GM23338 (cell line): ENCODE measurements at regions not wholly inside any gene's neighbourhood (a gene's known extent, or its start where the extent isn't known, plus 50 kb on each side); places are given as distances from the start of the nearest gene placed in this dataset.

Experiments
- ATAC-seq: fragments of 200-7000 bp; cut with Tn5 transposase; 3 replicates; pipeline ENCODE4 v1.9.1; 2020
- DNase-seq: peaks from one replicate; pipeline ENCODE4 v3.0.0-alpha.2; 2015; ENCODE audit warnings: low spot score
- H2AFZ ChIP-seq: fragments of 200-600 bp; sonication (generic); 2 replicates; pipeline ENCODE4 v1.8.0; 2016; ENCODE audit warnings: antibody characterized with exemption, mild to moderate bottlenecking, moderate library complexity
- H3F3A ChIP-seq: fragments of 200-600 bp; sonication (generic); replicated peaks from 2 replicates; pipeline ENCODE4 v1.8.0; 2017; ENCODE audit warnings: antibody characterized with exemption, mixed run types, low read depth
- H3K27ac ChIP-seq: fragments of 200-600 bp; sonication (generic); 2 replicates; pipeline ENCODE4 v1.6.1; 2016; ENCODE audit warnings: low read depth
- H3K27me3 ChIP-seq: fragments of 200-600 bp; sonication (generic); 2 replicates; pipeline ENCODE4 v1.8.0; 2016; ENCODE audit warnings: mild to moderate bottlenecking, mixed run types, moderate library complexity; ENCODE audit not compliant: insufficient read depth
- H3K36me3 ChIP-seq: fragments of 200-600 bp; sonication (generic); 2 replicates; pipeline ENCODE4 v1.8.0; 2016; ENCODE audit warnings: mild to moderate bottlenecking; ENCODE audit not compliant: insufficient read depth
- H3K4me1 ChIP-seq: fragments of 200-600 bp; sonication (generic); 2 replicates; pipeline ENCODE4 v1.8.0; 2016; ENCODE audit warnings: mild to moderate bottlenecking, moderate library complexity; ENCODE audit not compliant: insufficient read depth
- H3K4me2 ChIP-seq: fragments of 200-600 bp; sonication (generic); 2 replicates; pipeline ENCODE4 v1.7.1; 2017; ENCODE audit warnings: mixed run types
- H3K4me3 ChIP-seq: fragments of 200-600 bp; sonication (generic); 2 replicates; pipeline ENCODE4 v1.6.1; 2016; ENCODE audit warnings: mixed run types
- H3K79me2 ChIP-seq: fragments of 200-600 bp; sonication (generic); replicated peaks from 2 replicates; pipeline ENCODE4 v1.8.0; 2017; ENCODE audit warnings: mild to moderate bottlenecking; ENCODE audit not compliant: insufficient read depth
- H3K9me2 ChIP-seq: fragments of 200-600 bp; sonication (generic); 2 replicates; pipeline ENCODE4 v1.8.0; 2017; ENCODE audit not compliant: insufficient read depth
- H4K20me1 ChIP-seq: fragments of 200-600 bp; sonication (generic); replicated peaks from 2 replicates; pipeline ENCODE4 v1.8.0; 2017; ENCODE audit warnings: mild to moderate bottlenecking; ENCODE audit not compliant: insufficient read depth
- H3K27ac Mint-ChIP-seq: 2 replicates; pipeline ENCODE4 v1.8.0; 2020; ENCODE audit warnings: inconsistent platforms, mild to moderate bottlenecking, moderate library complexity, mixed read lengths
- H3K27me3 Mint-ChIP-seq: 3 replicates; pipeline ENCODE4 v1.8.0; 2022; ENCODE audit warnings: low read depth, mild to moderate bottlenecking, moderate library complexity, mixed read lengths, inconsistent platforms; ENCODE audit not compliant: insufficient read depth, poor library complexity
- H3K36me3 Mint-ChIP-seq: 3 replicates; pipeline ENCODE4 v1.8.0; 2021; ENCODE audit warnings: low read depth, mild to moderate bottlenecking, inconsistent platforms, moderate library complexity, mixed read lengths
- H3K4me1 Mint-ChIP-seq: 3 replicates; pipeline ENCODE4 v1.8.0; 2020; ENCODE audit warnings: mild to moderate bottlenecking, inconsistent platforms, mixed read lengths
- H3K4me3 Mint-ChIP-seq: 3 replicates; pipeline ENCODE4 v1.8.0; 2021; ENCODE audit warnings: moderate library complexity, mild to moderate bottlenecking, inconsistent platforms, mixed read lengths
- H3K9me3 Mint-ChIP-seq: 3 replicates; pipeline ENCODE4 v1.8.0; 2020; ENCODE audit warnings: moderate library complexity, mild to moderate bottlenecking, inconsistent platforms, mixed read lengths
- CREB1 ChIP-seq: fragments of 250-450 bp; sonication (Bioruptor Pico); IDR thresholded peaks from 2 replicates; pipeline ENCODE4 v1.5.0; 2020; ENCODE audit warnings: low read depth, mild to moderate bottlenecking, moderate library complexity
- CTCF ChIP-seq, 2 experiments: fragments of 200-600 bp in 1 of 2; sonication (generic) in 1 of 2; conservative IDR thresholded peaks; 2 replicates each; pipeline versions ENCODE4 v1.5.1 to v1.6.1; 2016 to 2017; ENCODE audit warnings: antibody characterized with exemption in 2 of 2, low read depth in 2 of 2, mild to moderate bottlenecking in 2 of 2, moderate library complexity in 1 of 2
- EZH2 ChIP-seq: fragments of 200-600 bp; sonication (generic); IDR thresholded peaks from one replicate; pipeline ENCODE4 v1.8.0; 2017; ENCODE audit warnings: antibody characterized with exemption, mild to moderate bottlenecking, low read depth; ENCODE audit not compliant: unreplicated experiment
- EZH2phosphoT487 ChIP-seq: fragments of 200-600 bp; sonication (generic); IDR thresholded peaks from one replicate; pipeline ENCODE4 v1.8.1; 2018; ENCODE audit warnings: antibody characterized with exemption; ENCODE audit not compliant: unreplicated experiment
- JUNB ChIP-seq: IDR thresholded peaks from one replicate; pipeline ENCODE4 v1.6.1; 2016; ENCODE audit warnings: antibody characterized with exemption; ENCODE audit not compliant: unreplicated experiment
- NANOG ChIP-seq: IDR thresholded peaks from 2 replicates; pipeline ENCODE4 v1.6.1; 2016; ENCODE audit warnings: antibody characterized with exemption, borderline replicate concordance
- POLR2AphosphoS5 ChIP-seq: IDR thresholded peaks from 2 replicates; pipeline ENCODE4 v1.6.1; 2016; ENCODE audit warnings: antibody characterized with exemption, low read depth
- STAT1 ChIP-seq: IDR thresholded peaks from one replicate; pipeline ENCODE4 v1.6.1; 2016; ENCODE audit warnings: antibody characterized with exemption; ENCODE audit not compliant: unreplicated experiment
- ZNF114 ChIP-seq: fragments of 250-450 bp; sonication (Bioruptor Pico); IDR thresholded peaks from 2 replicates; pipeline ENCODE4 v1.5.0; 2020; ENCODE audit warnings: mild to moderate bottlenecking, moderate library complexity
- ZNF331 ChIP-seq: fragments of 250-450 bp; sonication (Bioruptor Pico); IDR thresholded peaks from 2 replicates; pipeline ENCODE4 v1.5.0; 2020; ENCODE audit warnings: low read depth, mild to moderate bottlenecking, moderate library complexity
- TF ChIP-seq, protein P1 (sequence below): fragments of 250-450 bp; sonication (Bioruptor Pico); IDR thresholded peaks from 2 replicates; pipeline ENCODE4 v1.5.0; 2020; ENCODE audit warnings: mild to moderate bottlenecking, moderate library complexity
- TF ChIP-seq, protein P2 (sequence below): IDR thresholded peaks from 2 replicates; pipeline ENCODE4 v1.6.1; 2016; ENCODE audit warnings: antibody characterized with exemption
- TF ChIP-seq, protein P3 (sequence below): IDR thresholded peaks from one replicate; pipeline ENCODE4 v1.6.1; 2018; ENCODE audit warnings: antibody characterized with exemption; ENCODE audit not compliant: unreplicated experiment

GRCh38 chr1:172766462-172766861 lies 107.6 kb downstream of the FASLG start:
- ATAC-seq = no peak
- H3K27ac Mint-ChIP-seq = no peak overlapping the region

More at GRCh38 chr1:172766462-172766861, 107.6 kb downstream of the FASLG start:
- DNase-seq = no peak
- Mint-ChIP-seq H3K36me3 (no peaks in the 10 kb centered on the region), H3K4me1 (no peaks in the 10 kb centered on the region), H3K9me3 (no peaks in the 10 kb centered on the region), H3K27me3 (no peaks in the 10 kb centered on the region), H3K4me3 (no peak overlapping the region)
- H4K20me1 ChIP-seq = no peaks in the 10 kb centered on the region
- H3K27ac ChIP-seq = no peak overlapping the region
- H3K4me3 ChIP-seq = no peak overlapping the region
- H3K4me2 ChIP-seq = no peak overlapping the region
- H2AFZ ChIP-seq = no peak overlapping the region
- no peaks in the 10 kb centered on the region for H3K27me3 ChIP-seq
- H3F3A ChIP-seq = no peaks in the 10 kb centered on the region
- TF ChIP-seq CREB1 (CRISPR knock-in tag) (no peak), EZH2phosphoT487 (no peak), NANOG (no peak), STAT1 (no peak), ZNF114 (CRISPR knock-in tag) (no peak), ZNF331 (no peak), CTCF (conservative IDR thresholded peaks at IDR 0.05; ENCODE audit: low read depth in 2 of 2) (no peak), EZH2 (no peak), JUNB (no peak), POLR2AphosphoS5 (no peak)
- TF ChIP-seq, protein P1, sequence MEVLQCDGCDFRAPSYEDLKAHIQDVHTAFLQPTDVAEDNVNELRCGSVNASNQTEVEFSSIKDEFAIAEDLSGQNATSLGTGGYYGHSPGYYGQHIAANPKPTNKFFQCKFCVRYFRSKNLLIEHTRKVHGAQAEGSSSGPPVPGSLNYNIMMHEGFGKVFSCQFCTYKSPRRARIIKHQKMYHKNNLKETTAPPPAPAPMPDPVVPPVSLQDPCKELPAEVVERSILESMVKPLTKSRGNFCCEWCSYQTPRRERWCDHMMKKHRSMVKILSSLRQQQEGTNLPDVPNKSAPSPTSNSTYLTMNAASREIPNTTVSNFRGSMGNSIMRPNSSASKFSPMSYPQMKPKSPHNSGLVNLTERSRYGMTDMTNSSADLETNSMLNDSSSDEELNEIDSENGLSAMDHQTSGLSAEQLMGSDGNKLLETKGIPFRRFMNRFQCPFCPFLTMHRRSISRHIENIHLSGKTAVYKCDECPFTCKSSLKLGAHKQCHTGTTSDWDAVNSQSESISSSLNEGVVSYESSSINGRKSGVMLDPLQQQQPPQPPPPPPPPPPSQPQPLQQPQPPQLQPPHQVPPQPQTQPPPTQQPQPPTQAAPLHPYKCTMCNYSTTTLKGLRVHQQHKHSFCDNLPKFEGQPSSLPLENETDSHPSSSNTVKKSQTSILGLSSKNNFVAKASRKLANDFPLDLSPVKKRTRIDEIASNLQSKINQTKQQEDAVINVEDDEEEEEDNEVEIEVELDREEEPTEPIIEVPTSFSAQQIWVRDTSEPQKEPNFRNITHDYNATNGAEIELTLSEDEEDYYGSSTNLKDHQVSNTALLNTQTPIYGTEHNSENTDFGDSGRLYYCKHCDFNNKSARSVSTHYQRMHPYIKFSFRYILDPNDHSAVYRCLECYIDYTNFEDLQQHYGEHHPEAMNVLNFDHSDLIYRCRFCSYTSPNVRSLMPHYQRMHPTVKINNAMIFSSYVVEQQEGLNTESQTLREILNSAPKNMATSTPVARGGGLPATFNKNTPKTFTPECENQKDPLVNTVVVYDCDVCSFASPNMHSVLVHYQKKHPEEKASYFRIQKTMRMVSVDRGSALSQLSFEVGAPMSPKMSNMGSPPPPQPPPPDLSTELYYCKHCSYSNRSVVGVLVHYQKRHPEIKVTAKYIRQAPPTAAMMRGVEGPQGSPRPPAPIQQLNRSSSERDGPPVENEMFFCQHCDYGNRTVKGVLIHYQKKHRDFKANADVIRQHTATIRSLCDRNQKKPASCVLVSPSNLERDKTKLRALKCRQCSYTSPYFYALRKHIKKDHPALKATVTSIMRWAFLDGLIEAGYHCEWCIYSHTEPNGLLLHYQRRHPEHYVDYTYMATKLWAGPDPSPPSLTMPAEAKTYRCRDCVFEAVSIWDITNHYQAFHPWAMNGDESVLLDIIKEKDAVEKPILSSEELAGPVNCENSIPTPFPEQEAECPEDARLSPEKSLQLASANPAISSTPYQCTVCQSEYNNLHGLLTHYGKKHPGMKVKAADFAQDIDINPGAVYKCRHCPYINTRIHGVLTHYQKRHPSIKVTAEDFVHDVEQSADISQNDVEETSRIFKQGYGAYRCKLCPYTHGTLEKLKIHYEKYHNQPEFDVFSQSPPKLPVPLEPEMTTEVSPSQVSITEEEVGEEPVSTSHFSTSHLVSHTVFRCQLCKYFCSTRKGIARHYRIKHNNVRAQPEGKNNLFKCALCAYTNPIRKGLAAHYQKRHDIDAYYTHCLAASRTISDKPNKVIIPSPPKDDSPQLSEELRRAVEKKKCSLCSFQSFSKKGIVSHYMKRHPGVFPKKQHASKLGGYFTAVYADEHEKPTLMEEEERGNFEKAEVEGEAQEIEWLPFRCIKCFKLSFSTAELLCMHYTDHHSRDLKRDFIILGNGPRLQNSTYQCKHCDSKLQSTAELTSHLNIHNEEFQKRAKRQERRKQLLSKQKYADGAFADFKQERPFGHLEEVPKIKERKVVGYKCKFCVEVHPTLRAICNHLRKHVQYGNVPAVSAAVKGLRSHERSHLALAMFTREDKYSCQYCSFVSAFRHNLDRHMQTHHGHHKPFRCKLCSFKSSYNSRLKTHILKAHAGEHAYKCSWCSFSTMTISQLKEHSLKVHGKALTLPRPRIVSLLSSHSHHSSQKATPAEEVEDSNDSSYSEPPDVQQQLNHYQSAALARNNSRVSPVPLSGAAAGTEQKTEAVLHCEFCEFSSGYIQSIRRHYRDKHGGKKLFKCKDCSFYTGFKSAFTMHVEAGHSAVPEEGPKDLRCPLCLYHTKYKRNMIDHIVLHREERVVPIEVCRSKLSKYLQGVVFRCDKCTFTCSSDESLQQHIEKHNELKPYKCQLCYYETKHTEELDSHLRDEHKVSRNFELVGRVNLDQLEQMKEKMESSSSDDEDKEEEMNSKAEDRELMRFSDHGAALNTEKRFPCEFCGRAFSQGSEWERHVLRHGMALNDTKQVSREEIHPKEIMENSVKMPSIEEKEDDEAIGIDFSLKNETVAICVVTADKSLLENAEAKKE (CRISPR knock-in tag) = no peak
- TF ChIP-seq, protein P2, sequence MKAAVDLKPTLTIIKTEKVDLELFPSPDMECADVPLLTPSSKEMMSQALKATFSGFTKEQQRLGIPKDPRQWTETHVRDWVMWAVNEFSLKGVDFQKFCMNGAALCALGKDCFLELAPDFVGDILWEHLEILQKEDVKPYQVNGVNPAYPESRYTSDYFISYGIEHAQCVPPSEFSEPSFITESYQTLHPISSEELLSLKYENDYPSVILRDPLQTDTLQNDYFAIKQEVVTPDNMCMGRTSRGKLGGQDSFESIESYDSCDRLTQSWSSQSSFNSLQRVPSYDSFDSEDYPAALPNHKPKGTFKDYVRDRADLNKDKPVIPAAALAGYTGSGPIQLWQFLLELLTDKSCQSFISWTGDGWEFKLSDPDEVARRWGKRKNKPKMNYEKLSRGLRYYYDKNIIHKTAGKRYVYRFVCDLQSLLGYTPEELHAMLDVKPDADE = no peak
- TF ChIP-seq, protein P3, sequence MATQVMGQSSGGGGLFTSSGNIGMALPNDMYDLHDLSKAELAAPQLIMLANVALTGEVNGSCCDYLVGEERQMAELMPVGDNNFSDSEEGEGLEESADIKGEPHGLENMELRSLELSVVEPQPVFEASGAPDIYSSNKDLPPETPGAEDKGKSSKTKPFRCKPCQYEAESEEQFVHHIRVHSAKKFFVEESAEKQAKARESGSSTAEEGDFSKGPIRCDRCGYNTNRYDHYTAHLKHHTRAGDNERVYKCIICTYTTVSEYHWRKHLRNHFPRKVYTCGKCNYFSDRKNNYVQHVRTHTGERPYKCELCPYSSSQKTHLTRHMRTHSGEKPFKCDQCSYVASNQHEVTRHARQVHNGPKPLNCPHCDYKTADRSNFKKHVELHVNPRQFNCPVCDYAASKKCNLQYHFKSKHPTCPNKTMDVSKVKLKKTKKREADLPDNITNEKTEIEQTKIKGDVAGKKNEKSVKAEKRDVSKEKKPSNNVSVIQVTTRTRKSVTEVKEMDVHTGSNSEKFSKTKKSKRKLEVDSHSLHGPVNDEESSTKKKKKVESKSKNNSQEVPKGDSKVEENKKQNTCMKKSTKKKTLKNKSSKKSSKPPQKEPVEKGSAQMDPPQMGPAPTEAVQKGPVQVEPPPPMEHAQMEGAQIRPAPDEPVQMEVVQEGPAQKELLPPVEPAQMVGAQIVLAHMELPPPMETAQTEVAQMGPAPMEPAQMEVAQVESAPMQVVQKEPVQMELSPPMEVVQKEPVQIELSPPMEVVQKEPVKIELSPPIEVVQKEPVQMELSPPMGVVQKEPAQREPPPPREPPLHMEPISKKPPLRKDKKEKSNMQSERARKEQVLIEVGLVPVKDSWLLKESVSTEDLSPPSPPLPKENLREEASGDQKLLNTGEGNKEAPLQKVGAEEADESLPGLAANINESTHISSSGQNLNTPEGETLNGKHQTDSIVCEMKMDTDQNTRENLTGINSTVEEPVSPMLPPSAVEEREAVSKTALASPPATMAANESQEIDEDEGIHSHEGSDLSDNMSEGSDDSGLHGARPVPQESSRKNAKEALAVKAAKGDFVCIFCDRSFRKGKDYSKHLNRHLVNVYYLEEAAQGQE = no peak
- no peaks in the 10 kb centered on the region for H3K79me2 ChIP-seq
- peaks cover 7% of the 10 kb centered on the region for H3K9me2 ChIP-seq
- no peaks in the 10 kb centered on the region for H3K36me3 ChIP-seq
- no peaks in the 10 kb centered on the region for H3K4me1 ChIP-seq
